HG03442 (cell line): ENCODE measurements at regions not wholly inside any gene's neighbourhood (a gene's known extent, or its start where the extent isn't known, plus 50 kb on each side); places are given as distances from the start of the nearest gene placed in this dataset.
"Not testable (repeated sequence)": the region's sequence is repeated elsewhere in the genome, so short reads cannot be mapped to it uniquely, and the experiment has no call there.

Experiments used
- ATAC-seq: cut with Tn5 transposase; IDR thresholded peaks from one replicate; pipeline ENCODE4 v1.9.1; 2021; ENCODE audit warnings: mild to moderate bottlenecking, moderate library complexity; ENCODE audit not compliant: unreplicated experiment

GRCh38 chr11:115644856-115645255 is 140.6 kb upstream of the CADM1 start:
- no peak for ATAC-seq

- ATAC-seq: no peak
Observed at GRCh38 chr11:115643549-115644270, 139.5 kb upstream of the CADM1 start.

- ATAC-seq: no peak
Observed at GRCh38 chr11:115642660-115643059, 138.4 kb upstream of the CADM1 start.

- no peak for ATAC-seq
Observed at GRCh38 chr11:115637599-115638241, 133.5 kb upstream of the CADM1 start.

- no peak for ATAC-seq
Observed at GRCh38 chr11:115636753-115637527, 132.7 kb upstream of the CADM1 start.

GRCh38 chr11:115633977-115634376 is 129.8 kb upstream of the CADM1 start:
- not testable (repeated sequence) for ATAC-seq

- ATAC-seq: no peak
Observed at GRCh38 chr11:115632061-115632460, 127.8 kb upstream of the CADM1 start.

- no peak for ATAC-seq
Observed at GRCh38 chr11:115631609-115632008, 127.4 kb upstream of the CADM1 start.

- ATAC-seq: no peak
Observed at GRCh38 chr11:115630214-115630613, 126.0 kb upstream of the CADM1 start.

- ATAC-seq: no peak
Observed at GRCh38 chr11:115629456-115630015, 125.3 kb upstream of the CADM1 start.

- no peak for ATAC-seq
Observed at GRCh38 chr11:115627666-115628460, 123.6 kb upstream of the CADM1 start.

GRCh38 chr11:115627071-115627470 is 122.9 kb upstream of the CADM1 start:
- ATAC-seq: no peak

- ATAC-seq: no peak
Observed at GRCh38 chr11:115626414-115626813, 122.2 kb upstream of the CADM1 start.

GRCh38 chr11:115625502-115625901 is 121.3 kb upstream of the CADM1 start:
- ATAC-seq: no peak

- ATAC-seq: no peak
Observed at GRCh38 chr11:115624065-115624464, 119.8 kb upstream of the CADM1 start.

GRCh38 chr11:115623021-115623451 is 118.8 kb upstream of the CADM1 start:
- no peak for ATAC-seq

GRCh38 chr11:115618428-115618827 is 114.2 kb upstream of the CADM1 start:
- ATAC-seq: no peak

- ATAC-seq: no peak
Observed at GRCh38 chr11:115617767-115618166, 113.6 kb upstream of the CADM1 start.

GRCh38 chr11:115616971-115617370 is 112.8 kb upstream of the CADM1 start:
- no peak for ATAC-seq

- no peak for ATAC-seq
Observed at GRCh38 chr11:115613986-115614632, 109.9 kb upstream of the CADM1 start.
